ENCODE measurements at regions not wholly inside any gene's neighbourhood (a gene's known extent, or its start where the extent isn't known, plus 50 kb on each side); places are given as distances from the start of the nearest gene placed in this dataset.

- Histone ChIP-seq H3K4me3 (no peak overlapping the region), H3K27ac (no peak overlapping the region), H3K27me3 (no peaks in the 10 kb centered on the region), H3K4me1 (no peaks in the 10 kb centered on the region), H3K36me3 (no peaks in the 10 kb centered on the region), H3K9me3 (no peaks in the 10 kb centered on the region)
- DNase-seq = no peak
- no peak for TF ChIP-seq POLR2A (IDR thresholded peaks at IDR 0.05)
- TF ChIP-seq CTCF (IDR thresholded peaks at IDR 0.05) = no peak
Measured at GRCh38 chr16:66131156-66131807, 235.2 kb upstream of the CDH5 start.

DNA sequence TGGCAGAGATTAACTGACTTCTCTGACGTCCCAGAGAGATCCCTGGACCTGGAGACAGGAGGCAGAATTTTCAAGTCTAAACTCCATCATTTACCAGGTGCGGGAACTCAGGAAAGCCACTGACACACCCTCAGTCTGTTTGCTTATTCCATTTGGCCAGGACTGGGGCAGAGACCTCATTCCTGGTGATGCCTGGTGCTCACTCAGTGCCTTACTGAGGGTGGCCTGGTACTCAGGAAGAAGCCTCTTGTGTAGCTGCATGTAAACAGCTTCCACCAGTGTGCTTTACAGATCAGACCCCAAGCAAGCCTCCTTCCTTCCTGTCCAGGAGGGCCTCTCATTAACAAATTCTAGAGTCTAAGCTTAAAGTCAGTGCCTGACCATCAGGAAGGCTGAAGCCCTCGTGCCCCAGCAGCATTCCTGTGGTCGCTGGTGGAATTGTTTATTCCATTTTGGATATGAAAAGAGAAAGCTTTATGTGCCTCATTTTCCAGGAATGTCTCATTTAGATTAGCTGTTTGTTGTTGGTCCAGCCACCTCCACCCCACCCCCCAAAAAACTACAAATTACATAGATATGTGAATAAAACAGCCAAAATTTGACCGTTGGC, 236.1 kb upstream of the CDH5 start:
- no peak for DNase-seq
- TF ChIP-seq POLR2A (IDR thresholded peaks at IDR 0.05) (no peak), CTCF (IDR thresholded peaks at IDR 0.05) (no peak)

GRCh38 chr16:66129196-66129595, 237.3 kb upstream of the CDH5 start:
- TF ChIP-seq POLR2A (IDR thresholded peaks at IDR 0.05) = no peak
- no peak for TF ChIP-seq CTCF (IDR thresholded peaks at IDR 0.05)

More for the DNA sequence above, 236.1 kb upstream of the CDH5 start:
- Histone ChIP-seq H3K9me3 (no peaks in the 10 kb centered on the region), H3K4me1 (no peaks in the 10 kb centered on the region), H3K27me3 (no peaks in the 10 kb centered on the region), H3K36me3 (no peaks in the 10 kb centered on the region), H3K4me3 (no peak overlapping the region), H3K27ac (no peak overlapping the region)

DNA sequence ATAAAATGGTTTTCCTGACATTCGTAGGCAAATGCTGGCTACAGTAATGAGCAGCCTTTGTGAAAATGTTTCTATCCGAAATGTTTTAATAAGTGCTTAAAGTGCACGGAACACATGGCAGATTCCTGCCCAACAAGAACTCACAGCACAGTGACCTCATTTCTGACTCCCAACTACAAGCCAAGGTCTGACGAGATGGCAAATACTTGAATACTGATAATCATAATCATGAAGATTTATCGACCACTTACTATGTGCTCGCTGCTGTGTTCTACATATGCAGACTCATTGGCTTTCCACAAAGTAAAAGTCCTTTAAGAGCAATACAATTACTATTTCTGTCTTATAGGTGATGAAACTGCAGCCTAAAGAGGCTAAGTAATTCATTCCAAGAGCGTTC, 238.1 kb upstream of the CDH5 start:
- TF ChIP-seq POLR2A (IDR thresholded peaks at IDR 0.05) = no peak
- no peak for TF ChIP-seq CTCF (IDR thresholded peaks at IDR 0.05)
- no peaks in the 10 kb centered on the region for H3K9me3 ChIP-seq
- DNase-seq = no peak
- no peaks in the 10 kb centered on the region for H3K4me1 ChIP-seq
- H3K27ac ChIP-seq = no peak overlapping the region
- no peaks in the 10 kb centered on the region for H3K36me3 ChIP-seq
- no peak overlapping the region for H3K4me3 ChIP-seq
- H3K27me3 ChIP-seq = no peaks in the 10 kb centered on the region

More at GRCh38 chr16:66129196-66129595, 237.3 kb upstream of the CDH5 start:
- Histone ChIP-seq H3K27ac (no peak overlapping the region), H3K36me3 (no peaks in the 10 kb centered on the region), H3K27me3 (no peaks in the 10 kb centered on the region), H3K4me3 (no peak overlapping the region), H3K9me3 (no peaks in the 10 kb centered on the region), H3K4me1 (no peaks in the 10 kb centered on the region)
- no peak for DNase-seq

GRCh38 chr16:66127459-66128370, 238.8 kb upstream of the CDH5 start:
- H3K9me3 ChIP-seq = no peaks in the 10 kb centered on the region
- no peak for DNase-seq
- H3K36me3 ChIP-seq = no peaks in the 10 kb centered on the region
- no peaks in the 10 kb centered on the region for H3K27me3 ChIP-seq
- H3K4me3 ChIP-seq = no peak overlapping the region
- no peaks in the 10 kb centered on the region for H3K4me1 ChIP-seq
- no peak overlapping the region for H3K27ac ChIP-seq
- TF ChIP-seq CTCF (IDR thresholded peaks at IDR 0.05) (no peak), POLR2A (IDR thresholded peaks at IDR 0.05) (no peak)

All from Peyer's patch (tissue), 4 donors.